DOHH2 (cell line): ENCODE measurements at regions not wholly inside any gene's neighbourhood (a gene's known extent, or its start where the extent isn't known, plus 50 kb on each side); places are given as distances from the start of the nearest gene placed in this dataset.

Experiments
- EZH2phosphoT487 ChIP-seq: fragments of 200-600 bp; sonication (generic); IDR thresholded peaks from 2 replicates; pipeline ENCODE4 v1.6.1; 2017; ENCODE audit warnings: borderline replicate concordance, mild to moderate bottlenecking, antibody characterized with exemption, low read length, moderate library complexity, mixed read lengths
- TF ChIP-seq, protein P1 (sequence below): fragments of 200-600 bp; sonication (generic); IDR thresholded peaks from one replicate; pipeline ENCODE4 v1.5.1; 2014; ENCODE audit warnings: antibody characterized with exemption, mild to moderate bottlenecking, low read depth, low read length; ENCODE audit not compliant: poor library complexity, severe bottlenecking

DNA sequence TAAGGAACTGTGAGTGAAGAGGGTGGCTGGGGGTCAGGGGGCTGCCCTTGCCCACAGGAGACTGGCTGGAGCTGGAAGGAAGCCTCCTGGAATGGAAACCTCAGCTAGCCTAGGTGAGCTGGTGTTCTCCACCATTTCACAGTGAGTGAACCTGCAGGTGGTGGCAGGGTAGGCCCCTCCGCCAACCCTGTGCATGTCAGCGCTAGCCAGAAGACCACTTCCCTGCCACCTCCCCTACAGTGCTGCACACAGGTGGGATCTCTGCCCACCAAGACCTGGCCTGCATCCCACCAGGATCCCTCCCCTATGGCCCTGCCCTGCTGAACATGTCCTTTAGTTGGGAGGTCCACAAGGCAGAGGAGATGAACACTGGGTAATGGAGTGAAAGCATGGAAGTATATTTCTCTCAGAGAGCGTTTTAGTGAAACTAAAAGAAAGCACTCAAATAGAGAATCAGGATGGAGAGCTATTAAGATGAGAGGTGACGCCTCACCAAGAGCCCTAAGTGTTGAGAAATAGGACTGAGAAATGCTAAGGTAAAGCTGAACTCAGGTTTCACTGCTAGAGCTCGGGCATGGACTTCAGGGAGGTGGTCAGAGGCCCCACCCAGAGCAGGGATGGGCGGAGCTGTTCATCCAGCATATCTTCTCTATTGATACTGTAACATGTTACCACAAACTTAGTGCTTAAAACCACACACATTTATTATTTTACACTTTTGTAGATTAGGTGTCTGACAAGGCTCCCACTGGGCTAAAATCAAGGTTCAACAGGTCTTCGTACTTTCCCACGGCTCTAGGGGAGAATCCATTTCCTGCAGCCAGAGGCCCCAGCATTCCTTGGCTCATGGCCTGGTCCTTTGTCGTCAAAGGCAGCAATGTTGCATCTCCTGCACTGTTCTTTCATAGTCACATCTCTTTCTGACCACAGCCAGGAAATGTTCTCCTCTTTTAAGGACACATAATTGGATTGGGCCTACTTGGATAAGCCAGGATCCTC lies 83.2 kb downstream of the DIRAS2 start:
- TF ChIP-seq, protein P1, sequence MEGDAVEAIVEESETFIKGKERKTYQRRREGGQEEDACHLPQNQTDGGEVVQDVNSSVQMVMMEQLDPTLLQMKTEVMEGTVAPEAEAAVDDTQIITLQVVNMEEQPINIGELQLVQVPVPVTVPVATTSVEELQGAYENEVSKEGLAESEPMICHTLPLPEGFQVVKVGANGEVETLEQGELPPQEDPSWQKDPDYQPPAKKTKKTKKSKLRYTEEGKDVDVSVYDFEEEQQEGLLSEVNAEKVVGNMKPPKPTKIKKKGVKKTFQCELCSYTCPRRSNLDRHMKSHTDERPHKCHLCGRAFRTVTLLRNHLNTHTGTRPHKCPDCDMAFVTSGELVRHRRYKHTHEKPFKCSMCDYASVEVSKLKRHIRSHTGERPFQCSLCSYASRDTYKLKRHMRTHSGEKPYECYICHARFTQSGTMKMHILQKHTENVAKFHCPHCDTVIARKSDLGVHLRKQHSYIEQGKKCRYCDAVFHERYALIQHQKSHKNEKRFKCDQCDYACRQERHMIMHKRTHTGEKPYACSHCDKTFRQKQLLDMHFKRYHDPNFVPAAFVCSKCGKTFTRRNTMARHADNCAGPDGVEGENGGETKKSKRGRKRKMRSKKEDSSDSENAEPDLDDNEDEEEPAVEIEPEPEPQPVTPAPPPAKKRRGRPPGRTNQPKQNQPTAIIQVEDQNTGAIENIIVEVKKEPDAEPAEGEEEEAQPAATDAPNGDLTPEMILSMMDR = no peak
- TF ChIP-seq EZH2phosphoT487 = no peak
